GM23338 (cell line): ENCODE measurements at regions not wholly inside any gene's neighbourhood (a gene's known extent, or its start where the extent isn't known, plus 50 kb on each side); places are given as distances from the start of the nearest gene placed in this dataset.

Experiments
- CTCF ChIP-seq, 2 experiments: fragments of 200-600 bp in 1 of 2; sonication (generic) in 1 of 2; conservative IDR thresholded peaks; 2 replicates each; pipeline versions ENCODE4 v1.5.1 to v1.6.1; 2016 to 2017; ENCODE audit warnings: antibody characterized with exemption in 2 of 2, low read depth in 2 of 2, mild to moderate bottlenecking in 2 of 2, moderate library complexity in 1 of 2
- EZH2 ChIP-seq: fragments of 200-600 bp; sonication (generic); IDR thresholded peaks from one replicate; pipeline ENCODE4 v1.8.0; 2017; ENCODE audit warnings: antibody characterized with exemption, mild to moderate bottlenecking, low read depth; ENCODE audit not compliant: unreplicated experiment
- EZH2phosphoT487 ChIP-seq: fragments of 200-600 bp; sonication (generic); IDR thresholded peaks from one replicate; pipeline ENCODE4 v1.8.1; 2018; ENCODE audit warnings: antibody characterized with exemption; ENCODE audit not compliant: unreplicated experiment
- POLR2AphosphoS5 ChIP-seq: IDR thresholded peaks from 2 replicates; pipeline ENCODE4 v1.6.1; 2016; ENCODE audit warnings: antibody characterized with exemption, low read depth

- no peak for TF ChIP-seq CTCF (conservative IDR thresholded peaks at IDR 0.05; ENCODE audit: low read depth in 2 of 2)
- TF ChIP-seq EZH2: no peak
- no peak for TF ChIP-seq POLR2AphosphoS5
- no peak for TF ChIP-seq EZH2phosphoT487
These were observed 69.2 kb upstream of the MAGI3 start for GRCh38 chr1:113320972-113321680.
